Stomach (tissue), 8 donors: ENCODE measurements at regions not wholly inside any gene's neighbourhood (a gene's known extent, or its start where the extent isn't known, plus 50 kb on each side); places are given as distances from the start of the nearest gene placed in this dataset.

Experiments used
- DNase-seq, 2 donors: peaks; one replicate each; pipeline versions ENCODE4 v3.0.0 to v3.0.0-alpha.2; 2013 to 2019
- H3K27ac ChIP-seq, 5 donors: fragments of 200-600 bp in 4 of 5; sonication (generic) in 4 of 5; one replicate each; pipeline ENCODE4 v1.5.1; 2013 to 2019; ENCODE audit warnings: mild to moderate bottlenecking in 1 of 5, moderate library complexity in 1 of 5
- H3K27me3 ChIP-seq, 3 donors: fragments of 200-600 bp; sonication (generic); one replicate each; pipeline ENCODE4 v1.5.1; 2017 to 2019; ENCODE audit warnings: mixed run types in 1 of 3
- H3K36me3 ChIP-seq, 4 donors: fragments of 200-600 bp; sonication (generic); 1 replicate in 3 of 4; 2 replicates in 1 of 4; pipeline ENCODE4 v1.5.1; 2016 to 2019
- H3K4me1 ChIP-seq, 4 donors: fragments of 200-600 bp; sonication (generic); one replicate each; pipeline ENCODE4 v1.5.1; 2016 to 2019
- H3K4me3 ChIP-seq, 4 donors: fragments of 200-600 bp; sonication (generic) in 3 of 4; one replicate each; pipeline ENCODE4 v1.5.1; 2016 to 2019; ENCODE audit warnings: mild to moderate bottlenecking in 1 of 4
- H3K9me3 ChIP-seq, 4 donors: fragments of 200-600 bp; sonication (generic); one replicate each; pipeline ENCODE4 v1.5.1; 2016 to 2019
- CTCF ChIP-seq, 7 experiments: fragments of 450-650 bp in 4 of 7; fragments of 200-600 bp in 3 of 7; sonication (generic) in 3 of 7; IDR thresholded peaks; one replicate each; pipeline ENCODE4 v1.5.1; 2016 to 2019; ENCODE audit warnings: antibody characterized with exemption in 7 of 7, control low read depth in 2 of 7, mild to moderate bottlenecking in 1 of 7
- EP300 ChIP-seq: sonication (generic); formaldehyde crosslinking; IDR thresholded peaks from one replicate; pipeline ENCODE4 v1.6.1; 2017; ENCODE audit warnings: antibody characterized with exemption
- POLR2A ChIP-seq, 4 donors: fragments of 450-650 bp; IDR thresholded peaks; one replicate each; pipeline ENCODE4 v1.6.1; 2016; ENCODE audit warnings: antibody characterized with exemption in 4 of 4, control low read depth in 2 of 4, mild to moderate bottlenecking in 1 of 4, moderate library complexity in 1 of 4
- POLR2AphosphoS5 ChIP-seq, 3 donors: sonication (generic); formaldehyde crosslinking; IDR thresholded peaks; one replicate each; pipeline ENCODE4 v1.6.1; 2016; ENCODE audit warnings: antibody characterized with exemption in 3 of 3
- WGBS, 5 donors: extraction: QIAGEN DNeasy Blood & Tissue Kit in 3 of 5; methylation state at CpG; one replicate each; pipeline versions ENCODE4 v1.1.5 to v1.1.7; 2013 to 2018; 5-methylcytosine and 5-hydroxymethylcytosine counted together
- intact Hi-C: fragments of 100-400 bp; cut with DNase I; formaldehyde crosslinking; loops from one replicate; pipeline ENCODE4 v1.15.1; 2023; ENCODE audit warnings: low total_unique reads
- donor health status: healthy with polysubstance abuse.
- donor health status: Bipolar disorder and iron deficiency.
- donor health status: healthy.

- 68 to 79% (median 69%) methylated on average over 2 of the region's 2 CpGs for WGBS, 5 donors
- TF ChIP-seq CTCF (IDR thresholded peaks at IDR 0.05) (no peak), POLR2AphosphoS5 (IDR thresholded peaks at IDR 0.05) (no peak), EP300 (no peak)
- no peaks in the 10 kb centered on the region for H3K9me3 ChIP-seq
Measured at GRCh38 chr17:33901085-33901484, 354.0 kb upstream of the CCL2 start.

GRCh38 chr17:33902901-33903449, 352.1 kb upstream of the CCL2 start:
- Histone ChIP-seq H3K27ac (no peak overlapping the region), H3K4me1 (no peaks in the 10 kb centered on the region), H3K36me3 (no peaks in the 10 kb centered on the region), H3K27me3 (peaks cover 0 to 9% (median 0%) of the 10 kb centered on the region in 3 donors), H3K4me3 (no peak overlapping the region), H3K9me3 (no peaks in the 10 kb centered on the region)
- no peak for DNase-seq
- WGBS, 5 donors, result 70 to 83% (median 81%) methylated on average over 1 of the region's 1 CpG
- intact Hi-C loops, result no loop called here
- TF ChIP-seq POLR2AphosphoS5 (IDR thresholded peaks at IDR 0.05), result no peak
- TF ChIP-seq CTCF (IDR thresholded peaks at IDR 0.05), result no peak
- TF ChIP-seq POLR2A (IDR thresholded peaks at IDR 0.05), result no peak
- no peak for TF ChIP-seq EP300

More at GRCh38 chr17:33901085-33901484, 354.0 kb upstream of the CCL2 start:
- no peak for DNase-seq
- Histone ChIP-seq H3K4me1 (no peaks in the 10 kb centered on the region), H3K36me3 (no peaks in the 10 kb centered on the region), H3K27me3 (peaks cover 0 to 17% (median 0%) of the 10 kb centered on the region in 3 donors), H3K4me3 (no peak overlapping the region), H3K27ac (no peak overlapping the region)
- intact Hi-C loops, result no loop called here

DNA sequence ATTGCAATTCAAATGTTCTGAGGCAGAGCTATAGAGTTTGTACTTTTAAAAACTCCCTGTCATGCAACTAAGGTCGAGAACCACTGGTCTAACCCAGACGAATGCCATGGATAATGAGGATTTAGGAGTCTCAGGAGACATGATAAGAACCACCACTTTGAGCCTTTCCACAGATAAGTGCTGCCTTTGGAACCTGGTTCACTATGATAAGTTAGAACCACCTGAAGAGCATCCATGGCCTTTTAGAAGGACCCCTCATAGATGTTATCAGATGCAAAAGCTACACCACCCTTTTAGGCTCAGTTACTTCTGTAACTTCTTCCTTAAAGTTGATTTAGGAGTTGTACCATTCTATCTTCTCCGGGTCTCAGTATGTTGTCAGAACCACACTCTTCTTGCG, 350.6 kb upstream of the CCL2 start:
- H3K4me3 ChIP-seq, result no peak overlapping the region

GRCh38 chr17:33905338-33905800, 349.7 kb upstream of the CCL2 start:
- no peak overlapping the region for H3K27ac ChIP-seq
- DNase-seq, result no peak
- 40 to 49% (median 46%) methylated on average over 3 of the region's 3 CpGs for WGBS, 5 donors
- intact Hi-C loops, result no loop called here
- TF ChIP-seq POLR2AphosphoS5 (IDR thresholded peaks at IDR 0.05) (no peak), POLR2A (IDR thresholded peaks at IDR 0.05) (no peak), EP300 (no peak), CTCF (IDR thresholded peaks at IDR 0.05) (no peak)
- peaks cover 0 to 9% (median 0%) of the 10 kb centered on the region in 3 donors for H3K27me3 ChIP-seq
- no peaks in the 10 kb centered on the region for H3K4me1 ChIP-seq
- H3K36me3 ChIP-seq, result no peaks in the 10 kb centered on the region
- no peaks in the 10 kb centered on the region for H3K9me3 ChIP-seq
- H3K4me3 ChIP-seq, result no peak overlapping the region

More for the DNA sequence above, 350.6 kb upstream of the CCL2 start:
- intact Hi-C loops, result no loop called here
- no peaks in the 10 kb centered on the region for H3K36me3 ChIP-seq
- no peaks in the 10 kb centered on the region for H3K4me1 ChIP-seq
- H3K9me3 ChIP-seq, result no peaks in the 10 kb centered on the region
- 70 to 86% (median 74%) methylated on average over 4 of the region's 4 CpGs for WGBS, 5 donors
- peaks cover 0 to 9% (median 0%) of the 10 kb centered on the region in 3 donors for H3K27me3 ChIP-seq
- TF ChIP-seq EP300 (no peak), CTCF (IDR thresholded peaks at IDR 0.05) (no peak), POLR2A (IDR thresholded peaks at IDR 0.05) (no peak), POLR2AphosphoS5 (IDR thresholded peaks at IDR 0.05) (no peak)
- no peak overlapping the region for H3K27ac ChIP-seq
- DNase-seq, result no peak
